GM06990 (cell line): ENCODE measurements at regions not wholly inside any gene's neighbourhood (a gene's known extent, or its start where the extent isn't known, plus 50 kb on each side); places are given as distances from the start of the nearest gene placed in this dataset.

Source experiments
- DNase-seq: peaks from one replicate; pipeline ENCODE4 v3.0.0-alpha.2; 2011; ENCODE audit not compliant: insufficient read length; ENCODE audit errors: extremely low read depth
- H3K27me3 ChIP-seq: replicated peaks from 2 replicates; pipeline ENCODE4 v1.6.0; 2011; ENCODE audit warnings: low read length; ENCODE audit not compliant: control insufficient read depth, insufficient read depth
- H3K36me3 ChIP-seq: 2 replicates; pipeline ENCODE4 v1.5.1; 2011; ENCODE audit warnings: low read length; ENCODE audit not compliant: control insufficient read depth, insufficient read depth
- H3K4me3 ChIP-seq: replicated peaks from 2 replicates; pipeline ENCODE4 v1.5.1; 2011; ENCODE audit warnings: low read depth, mild to moderate bottlenecking, control low read depth, low read length
- CTCF ChIP-seq: IDR thresholded peaks from 2 replicates; pipeline ENCODE4 v1.5.1; 2011; ENCODE audit warnings: low read length, control low read depth, mild to moderate bottlenecking, inconsistent platforms; ENCODE audit not compliant: insufficient read depth, poor library complexity, severe bottlenecking

GRCh38 chr2:67251741-67252140 lies 145.4 kb upstream of the ETAA1 start:
- H3K27me3 ChIP-seq: no peaks in the 10 kb centered on the region
- H3K4me3 ChIP-seq: no peak overlapping the region
- no peaks in the 10 kb centered on the region for H3K36me3 ChIP-seq
- no peak for DNase-seq
- TF ChIP-seq CTCF: no peak

GRCh38 chr2:67255933-67256615 lies 141.1 kb upstream of the ETAA1 start:
- TF ChIP-seq CTCF: no peak
- H3K27me3 ChIP-seq: no peaks in the 10 kb centered on the region
- H3K4me3 ChIP-seq: no peak overlapping the region
- H3K36me3 ChIP-seq: no peaks in the 10 kb centered on the region
- no peak for DNase-seq

- no peak for TF ChIP-seq CTCF
- Histone ChIP-seq H3K4me3 (no peak overlapping the region), H3K36me3 (no peaks in the 10 kb centered on the region), H3K27me3 (no peaks in the 10 kb centered on the region)
- no peak for DNase-seq
These were observed 140.2 kb upstream of the ETAA1 start for GRCh38 chr2:67256892-67257291.

- H3K27me3 ChIP-seq: no peaks in the 10 kb centered on the region
- no peak overlapping the region for H3K4me3 ChIP-seq
- H3K36me3 ChIP-seq: no peaks in the 10 kb centered on the region
- no peak for DNase-seq
- TF ChIP-seq CTCF: no peak
These were observed 139.0 kb upstream of the ETAA1 start for GRCh38 chr2:67258122-67258521.

GRCh38 chr2:67258831-67259230 lies 138.3 kb upstream of the ETAA1 start:
- no peak for DNase-seq
- no peaks in the 10 kb centered on the region for H3K27me3 ChIP-seq
- TF ChIP-seq CTCF: no peak

More at GRCh38 chr2:67258831-67259230, 138.3 kb upstream of the ETAA1 start:
- no peak overlapping the region for H3K4me3 ChIP-seq
- no peaks in the 10 kb centered on the region for H3K36me3 ChIP-seq
